Lower lobe of right lung (tissue), 2 donors: ENCODE measurements at regions not wholly inside any gene's neighbourhood (a gene's known extent, or its start where the extent isn't known, plus 50 kb on each side); places are given as distances from the start of the nearest gene placed in this dataset.

ENCODE experiments used
- ATAC-seq, 2 donors: fragments of 200-7000 bp; cut with Tn5 transposase; one replicate each; pipeline ENCODE4 v1.9.1; 2020 to 2022; ENCODE audit warnings: mild to moderate bottlenecking in 2 of 2, moderate library complexity in 2 of 2
- DNase-seq: peaks from one replicate; pipeline ENCODE4 v3.0.0-alpha.2; 2020
- H3K27ac ChIP-seq: fragments of 200-600 bp; one replicate; pipeline ENCODE4 v1.8.0; 2022
- H3K27me3 ChIP-seq: fragments of 200-600 bp; one replicate; pipeline ENCODE4 v1.8.0; 2022; ENCODE audit warnings: low read depth
- H3K36me3 ChIP-seq: fragments of 200-600 bp; one replicate; pipeline ENCODE4 v1.8.0; 2022; ENCODE audit warnings: mild to moderate bottlenecking
- H3K4me1 ChIP-seq: fragments of 200-600 bp; one replicate; pipeline ENCODE4 v1.8.0; 2022
- H3K4me3 ChIP-seq: fragments of 200-600 bp; one replicate; pipeline ENCODE4 v1.8.0; 2022; ENCODE audit warnings: mild to moderate bottlenecking
- H3K9me3 ChIP-seq: fragments of 200-600 bp; one replicate; pipeline ENCODE4 v1.8.0; 2022
- CTCF ChIP-seq: fragments of 200-600 bp; IDR thresholded peaks from one replicate; pipeline ENCODE4 v1.8.0; 2022; ENCODE audit warnings: antibody characterized with exemption, mild to moderate bottlenecking
- intact Hi-C: fragments of 100-400 bp; cut with DNase I; formaldehyde crosslinking; loops from one replicate; pipeline ENCODE4 v1.11.0; 2022
- donor health status: DM: no; HTN: yes; CAD: no; lungs with severe emphysema.

GRCh38 chr7:113649556-113649955 is 269.3 kb downstream of the PPP1R3A start:
- Histone ChIP-seq H3K27ac (no peak overlapping the region), H3K4me3 (no peak overlapping the region), H3K36me3 (no peaks in the 10 kb centered on the region), H3K9me3 (no peaks in the 10 kb centered on the region), H3K27me3 (no peaks in the 10 kb centered on the region), H3K4me1 (no peaks in the 10 kb centered on the region)
- TF ChIP-seq CTCF, result no peak
- intact Hi-C loops, result no loop called here
- DNase-seq (no peak), ATAC-seq (no peak)

- ATAC-seq, result no peak
- no peaks in the 10 kb centered on the region for H3K9me3 ChIP-seq
- intact Hi-C loops, result no loop called here
- H3K27me3 ChIP-seq, result no peaks in the 10 kb centered on the region
- TF ChIP-seq CTCF, result no peak
- no peak for DNase-seq
- no peaks in the 10 kb centered on the region for H3K4me1 ChIP-seq
- no peak overlapping the region for H3K27ac ChIP-seq
- H3K36me3 ChIP-seq, result no peaks in the 10 kb centered on the region
- no peak overlapping the region for H3K4me3 ChIP-seq
Measured at GRCh38 chr7:113639221-113639620, 279.6 kb downstream of the PPP1R3A start.

- no peak for TF ChIP-seq CTCF
- intact Hi-C loops, result no loop called here
- Histone ChIP-seq H3K4me1 (no peaks in the 10 kb centered on the region), H3K27me3 (no peaks in the 10 kb centered on the region), H3K27ac (no peak overlapping the region), H3K9me3 (no peaks in the 10 kb centered on the region), H3K36me3 (no peaks in the 10 kb centered on the region), H3K4me3 (no peak overlapping the region)
- no peak for DNase-seq
- ATAC-seq, result no peak
Measured at GRCh38 chr7:113636727-113637421, 281.9 kb downstream of the PPP1R3A start.

- Histone ChIP-seq H3K9me3 (no peaks in the 10 kb centered on the region), H3K27me3 (no peaks in the 10 kb centered on the region), H3K36me3 (no peaks in the 10 kb centered on the region), H3K27ac (no peak overlapping the region), H3K4me1 (no peaks in the 10 kb centered on the region), H3K4me3 (no peak overlapping the region)
- intact Hi-C loops, result no loop called here
- DNase-seq, result no peak
- no peak for ATAC-seq
- TF ChIP-seq CTCF, result no peak
Measured at GRCh38 chr7:113635492-113635891, 283.3 kb downstream of the PPP1R3A start.

GRCh38 chr7:113633073-113633472 is 285.7 kb downstream of the PPP1R3A start:
- H3K4me1 ChIP-seq, result no peaks in the 10 kb centered on the region
- intact Hi-C loops, result no loop called here
- no peak overlapping the region for H3K4me3 ChIP-seq
- DNase-seq, result no peak
- no peak for ATAC-seq
- H3K36me3 ChIP-seq, result no peaks in the 10 kb centered on the region
- H3K27me3 ChIP-seq, result no peaks in the 10 kb centered on the region
- no peaks in the 10 kb centered on the region for H3K9me3 ChIP-seq
- TF ChIP-seq CTCF, result no peak
- H3K27ac ChIP-seq, result no peak overlapping the region
